HepG2 (cell line): ENCODE measurements at regions not wholly inside any gene's neighbourhood (a gene's known extent, or its start where the extent isn't known, plus 50 kb on each side); places are given as distances from the start of the nearest gene placed in this dataset.

Source experiments
- EZH2 ChIP-seq: conservative IDR thresholded peaks from 2 replicates; pipeline ENCODE4 v1.6.1; 2012; ENCODE audit warnings: mild to moderate bottlenecking, low read depth, low read length, moderate library complexity
- PLRG1 ChIP-seq: fragments of 450-650 bp; conservative IDR thresholded peaks from 2 replicates; pipeline ENCODE4 v1.6.1; 2016
- RFX1 ChIP-seq: fragments of 450-650 bp; IDR thresholded peaks from 2 replicates; pipeline ENCODE4 v1.6.1; 2017
- RFX3 ChIP-seq: IDR thresholded peaks from 2 replicates; pipeline ENCODE4 v1.6.1; 2016; ENCODE audit warnings: missing biosample characterization, missing genetic modification reagents
- RNF2 ChIP-seq: fragments of 450-650 bp; conservative IDR thresholded peaks from 2 replicates; pipeline ENCODE4 v1.6.1; 2016; ENCODE audit warnings: low read depth
- SMAD3 ChIP-seq: sonication (generic); formaldehyde crosslinking; IDR thresholded peaks from 2 replicates; pipeline ENCODE4 v1.4.0; 2020; ENCODE audit warnings: missing genetic modification reagents
- SP1 ChIP-seq, 2 experiments: fragments of 450-650 bp in 1 of 2; sonication (generic) in 1 of 2; formaldehyde crosslinking in 1 of 2; IDR thresholded peaks; 2 replicates each; pipeline versions ENCODE4 v1.4.0 to v1.6.1; 2016 to 2020; ENCODE audit warnings: missing genetic modification reagents in 1 of 2
- ZNF768 ChIP-seq: sonication (generic); formaldehyde crosslinking; IDR thresholded peaks from 2 replicates; pipeline ENCODE4 v1.4.0; 2020; ENCODE audit warnings: missing genetic modification reagents
- TF ChIP-seq, protein P1 (sequence below): sonication (generic); formaldehyde crosslinking; IDR thresholded peaks from 2 replicates; pipeline ENCODE4 v1.5.0; 2020; ENCODE audit warnings: mild to moderate bottlenecking, missing genetic modification reagents, moderate library complexity
- TF ChIP-seq, protein P2 (sequence below): sonication (generic); formaldehyde crosslinking; IDR thresholded peaks from 2 replicates; pipeline ENCODE4 v1.8.1; 2023; ENCODE audit warnings: mild to moderate bottlenecking, missing genetic modification reagents, borderline replicate concordance
- TF ChIP-seq, protein P3 (sequence below): sonication (generic); formaldehyde crosslinking; IDR thresholded peaks from 2 replicates; pipeline ENCODE4 v1.4.0; 2020; ENCODE audit warnings: missing genetic modification reagents

DNA sequence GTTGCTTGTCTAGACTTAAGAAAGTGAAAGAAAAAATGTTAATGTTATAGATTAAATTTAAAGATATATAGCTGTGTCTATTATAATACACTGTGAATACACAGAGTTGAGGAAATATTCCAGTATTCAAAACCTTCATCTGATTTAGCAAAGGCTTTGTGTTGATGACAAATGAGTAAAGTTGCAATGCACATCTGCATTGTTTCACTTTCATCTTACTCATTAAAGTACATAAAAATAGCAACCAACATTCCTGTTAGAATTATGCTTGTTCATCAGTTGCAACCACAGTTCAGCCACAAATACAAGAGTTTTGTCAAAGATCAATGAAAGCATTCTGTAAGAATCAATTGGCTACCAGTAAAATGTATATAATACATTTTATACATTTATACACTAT is 346.4 kb upstream of the SLC7A11 start:
- TF ChIP-seq ZNF768 (no peak), SP1 (IDR thresholded peaks at IDR 0.05) (no peak), SP1 (CRISPR knock-in tag; IDR thresholded peaks at IDR 0.05) (no peak), RFX3 (CRISPR knock-in tag) (no peak), PLRG1 (no peak), EZH2 (no peak), RNF2 (no peak), RFX1 (no peak), SMAD3 (no peak)
- TF ChIP-seq, protein P1, sequence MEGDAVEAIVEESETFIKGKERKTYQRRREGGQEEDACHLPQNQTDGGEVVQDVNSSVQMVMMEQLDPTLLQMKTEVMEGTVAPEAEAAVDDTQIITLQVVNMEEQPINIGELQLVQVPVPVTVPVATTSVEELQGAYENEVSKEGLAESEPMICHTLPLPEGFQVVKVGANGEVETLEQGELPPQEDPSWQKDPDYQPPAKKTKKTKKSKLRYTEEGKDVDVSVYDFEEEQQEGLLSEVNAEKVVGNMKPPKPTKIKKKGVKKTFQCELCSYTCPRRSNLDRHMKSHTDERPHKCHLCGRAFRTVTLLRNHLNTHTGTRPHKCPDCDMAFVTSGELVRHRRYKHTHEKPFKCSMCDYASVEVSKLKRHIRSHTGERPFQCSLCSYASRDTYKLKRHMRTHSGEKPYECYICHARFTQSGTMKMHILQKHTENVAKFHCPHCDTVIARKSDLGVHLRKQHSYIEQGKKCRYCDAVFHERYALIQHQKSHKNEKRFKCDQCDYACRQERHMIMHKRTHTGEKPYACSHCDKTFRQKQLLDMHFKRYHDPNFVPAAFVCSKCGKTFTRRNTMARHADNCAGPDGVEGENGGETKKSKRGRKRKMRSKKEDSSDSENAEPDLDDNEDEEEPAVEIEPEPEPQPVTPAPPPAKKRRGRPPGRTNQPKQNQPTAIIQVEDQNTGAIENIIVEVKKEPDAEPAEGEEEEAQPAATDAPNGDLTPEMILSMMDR (CRISPR knock-in tag) = no peak
- TF ChIP-seq, protein P2, sequence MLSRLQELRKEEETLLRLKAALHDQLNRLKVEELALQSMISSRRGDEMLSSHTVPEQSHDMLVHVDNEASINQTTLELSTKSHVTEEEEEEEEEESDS = no peak
- TF ChIP-seq, protein P3, sequence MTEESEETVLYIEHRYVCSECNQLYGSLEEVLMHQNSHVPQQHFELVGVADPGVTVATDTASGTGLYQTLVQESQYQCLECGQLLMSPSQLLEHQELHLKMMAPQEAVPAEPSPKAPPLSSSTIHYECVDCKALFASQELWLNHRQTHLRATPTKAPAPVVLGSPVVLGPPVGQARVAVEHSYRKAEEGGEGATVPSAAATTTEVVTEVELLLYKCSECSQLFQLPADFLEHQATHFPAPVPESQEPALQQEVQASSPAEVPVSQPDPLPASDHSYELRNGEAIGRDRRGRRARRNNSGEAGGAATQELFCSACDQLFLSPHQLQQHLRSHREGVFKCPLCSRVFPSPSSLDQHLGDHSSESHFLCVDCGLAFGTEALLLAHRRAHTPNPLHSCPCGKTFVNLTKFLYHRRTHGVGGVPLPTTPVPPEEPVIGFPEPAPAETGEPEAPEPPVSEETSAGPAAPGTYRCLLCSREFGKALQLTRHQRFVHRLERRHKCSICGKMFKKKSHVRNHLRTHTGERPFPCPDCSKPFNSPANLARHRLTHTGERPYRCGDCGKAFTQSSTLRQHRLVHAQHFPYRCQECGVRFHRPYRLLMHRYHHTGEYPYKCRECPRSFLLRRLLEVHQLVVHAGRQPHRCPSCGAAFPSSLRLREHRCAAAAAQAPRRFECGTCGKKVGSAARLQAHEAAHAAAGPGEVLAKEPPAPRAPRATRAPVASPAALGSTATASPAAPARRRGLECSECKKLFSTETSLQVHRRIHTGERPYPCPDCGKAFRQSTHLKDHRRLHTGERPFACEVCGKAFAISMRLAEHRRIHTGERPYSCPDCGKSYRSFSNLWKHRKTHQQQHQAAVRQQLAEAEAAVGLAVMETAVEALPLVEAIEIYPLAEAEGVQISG (CRISPR knock-in tag) = no peak
